Lung (tissue), 11 donors: ENCODE measurements at regions not wholly inside any gene's neighbourhood (a gene's known extent, or its start where the extent isn't known, plus 50 kb on each side); places are given as distances from the start of the nearest gene placed in this dataset.

Experiments
- ATAC-seq: fragments of 200-7000 bp; cut with Tn5 transposase; one replicate; pipeline ENCODE4 v1.9.1; 2020; ENCODE audit warnings: moderate number of reproducible peaks; ENCODE audit not compliant: insufficient read depth, low FRiP score
- DNase-seq, 3 donors: peaks; one replicate each; pipeline ENCODE4 v3.0.0-alpha.2; 2013 to 2017
- H3K27ac ChIP-seq, 2 donors: one replicate each; pipeline ENCODE4 v1.5.1; 2013; ENCODE audit warnings: mild to moderate bottlenecking in 2 of 2, moderate library complexity in 2 of 2, control low read depth in 1 of 2, inconsistent platforms in 1 of 2, low read depth in 1 of 2, low read length in 1 of 2
- H3K27me3 ChIP-seq, 3 donors: one replicate each; pipeline ENCODE4 v1.5.1; 2013; ENCODE audit warnings: low read length in 2 of 3; ENCODE audit not compliant: control insufficient read depth in 3 of 3, insufficient read depth in 3 of 3
- H3K36me3 ChIP-seq, 4 donors: one replicate each; pipeline ENCODE4 v1.5.1; 2013; ENCODE audit warnings: low read length in 4 of 4, mild to moderate bottlenecking in 1 of 4, moderate library complexity in 1 of 4; ENCODE audit not compliant: control insufficient read depth in 4 of 4, insufficient read depth in 4 of 4
- H3K4me1 ChIP-seq, 5 donors: one replicate each; pipeline ENCODE4 v1.5.1; 2013; ENCODE audit warnings: low read length in 5 of 5, mild to moderate bottlenecking in 2 of 5, moderate library complexity in 1 of 5; ENCODE audit not compliant: control insufficient read depth in 5 of 5, insufficient read depth in 5 of 5
- H3K4me3 ChIP-seq: one replicate; pipeline ENCODE4 v1.5.1; 2013; ENCODE audit warnings: mild to moderate bottlenecking, control low read depth, moderate library complexity
- H3K9ac ChIP-seq, 2 donors: one replicate each; pipeline ENCODE4 v1.5.1; 2013; ENCODE audit warnings: low read length in 2 of 2, control low read depth in 1 of 2; ENCODE audit not compliant: insufficient read depth in 1 of 2
- H3K9me3 ChIP-seq, 4 donors: one replicate each; pipeline ENCODE4 v1.5.1; 2013; ENCODE audit warnings: low read length in 3 of 4, mild to moderate bottlenecking in 1 of 4, moderate library complexity in 1 of 4; ENCODE audit not compliant: control insufficient read depth in 4 of 4, insufficient read depth in 3 of 4
- WGBS, 2 donors: extraction: QIAGEN DNeasy Blood & Tissue Kit; methylation state at CpG; one replicate each; pipeline ENCODE4 v1.1.7; 2013; 5-methylcytosine and 5-hydroxymethylcytosine counted together
- TF ChIP-seq, protein P1 (sequence below): IDR thresholded peaks from 2 replicates; pipeline ENCODE4 v1.5.1; 2012; ENCODE audit warnings: mild to moderate bottlenecking; ENCODE audit errors: control extremely low read depth, extremely low read depth
- donor health status: control.
- donor health status: control.
- donor health status: Bipolar disorder and iron deficiency.
- donor health status: healthy.
- donor health status: DM: yes; HTN: yes; CAD: no.

DNA sequence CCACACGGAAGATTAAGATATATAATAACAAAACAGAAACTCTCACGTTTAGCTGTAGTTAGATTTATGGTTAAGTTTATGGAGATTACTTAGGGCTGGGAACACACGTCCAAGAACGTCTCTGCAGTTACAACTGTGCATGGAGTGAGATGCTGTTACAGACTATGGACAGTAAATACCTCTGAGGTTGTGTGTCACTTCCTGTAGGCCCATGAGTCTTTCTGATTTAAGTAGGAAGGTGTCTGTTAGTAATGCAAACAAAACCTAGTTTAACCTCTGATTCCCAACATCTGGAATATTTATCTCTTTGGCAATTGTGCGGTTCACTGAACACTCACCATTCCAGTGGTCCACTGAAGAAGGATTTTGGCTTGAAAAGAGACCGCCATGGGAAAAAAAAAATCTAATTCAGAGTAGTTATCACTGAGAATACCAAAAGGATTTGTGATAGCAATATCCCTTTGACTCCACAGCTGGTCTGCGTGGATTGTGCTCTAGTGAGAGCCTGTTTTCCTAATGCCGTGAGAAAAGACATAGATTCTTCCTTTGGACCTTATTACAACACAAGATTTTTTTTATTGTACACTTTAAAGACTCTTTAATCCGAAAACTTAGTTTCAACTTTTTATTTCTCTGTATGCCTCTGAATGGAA lies 478.2 kb upstream of the CITED2 start:
- WGBS, 2 donors = 81 to 89% methylated on average over 9 of the region's 9 CpGs
- H3K36me3 ChIP-seq = no peaks in the 10 kb centered on the region
- peaks cover 0 to 22% (median 5%) of the 10 kb centered on the region in 5 donors for H3K4me1 ChIP-seq
- DNase-seq = no peak
- H3K27me3 ChIP-seq = no peaks in the 10 kb centered on the region
- TF ChIP-seq, protein P1, sequence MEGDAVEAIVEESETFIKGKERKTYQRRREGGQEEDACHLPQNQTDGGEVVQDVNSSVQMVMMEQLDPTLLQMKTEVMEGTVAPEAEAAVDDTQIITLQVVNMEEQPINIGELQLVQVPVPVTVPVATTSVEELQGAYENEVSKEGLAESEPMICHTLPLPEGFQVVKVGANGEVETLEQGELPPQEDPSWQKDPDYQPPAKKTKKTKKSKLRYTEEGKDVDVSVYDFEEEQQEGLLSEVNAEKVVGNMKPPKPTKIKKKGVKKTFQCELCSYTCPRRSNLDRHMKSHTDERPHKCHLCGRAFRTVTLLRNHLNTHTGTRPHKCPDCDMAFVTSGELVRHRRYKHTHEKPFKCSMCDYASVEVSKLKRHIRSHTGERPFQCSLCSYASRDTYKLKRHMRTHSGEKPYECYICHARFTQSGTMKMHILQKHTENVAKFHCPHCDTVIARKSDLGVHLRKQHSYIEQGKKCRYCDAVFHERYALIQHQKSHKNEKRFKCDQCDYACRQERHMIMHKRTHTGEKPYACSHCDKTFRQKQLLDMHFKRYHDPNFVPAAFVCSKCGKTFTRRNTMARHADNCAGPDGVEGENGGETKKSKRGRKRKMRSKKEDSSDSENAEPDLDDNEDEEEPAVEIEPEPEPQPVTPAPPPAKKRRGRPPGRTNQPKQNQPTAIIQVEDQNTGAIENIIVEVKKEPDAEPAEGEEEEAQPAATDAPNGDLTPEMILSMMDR = no peak
- H3K9ac ChIP-seq = no peak overlapping the region
- H3K27ac ChIP-seq = no peak overlapping the region
- no peak overlapping the region for H3K4me3 ChIP-seq
- ATAC-seq = no peak
- no peaks in the 10 kb centered on the region for H3K9me3 ChIP-seq

DNA sequence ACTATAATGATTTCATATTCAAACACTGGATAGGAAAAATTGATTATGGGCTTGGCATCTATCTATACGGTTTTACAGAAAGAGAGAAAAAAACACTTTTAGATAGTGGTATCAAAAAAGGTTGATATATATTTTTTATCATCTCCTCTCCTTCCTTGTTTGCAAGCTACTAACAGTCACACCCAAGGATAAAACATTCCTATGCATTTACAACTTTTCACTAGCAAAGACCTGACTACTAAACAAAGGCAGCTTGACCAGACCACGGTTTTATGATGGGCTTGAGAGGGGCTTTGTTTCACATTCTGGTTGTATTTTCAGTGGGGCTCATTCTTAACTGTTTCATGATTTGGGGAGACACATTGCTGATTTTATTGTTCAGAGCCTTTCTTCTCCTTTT lies 477.6 kb upstream of the CITED2 start:
- DNase-seq (no peak), ATAC-seq (no peak)
- Histone ChIP-seq H3K27me3 (no peaks in the 10 kb centered on the region), H3K27ac (no peak overlapping the region), H3K9me3 (no peaks in the 10 kb centered on the region), H3K36me3 (no peaks in the 10 kb centered on the region), H3K4me1 (peaks cover 0 to 22% (median 7%) of the 10 kb centered on the region in 5 donors), H3K4me3 (no peak overlapping the region), H3K9ac (no peak overlapping the region)
- TF ChIP-seq, protein P1 = no peak
- WGBS, 2 donors = 86 to 90% methylated on average over 2 of the region's 2 CpGs

DNA sequence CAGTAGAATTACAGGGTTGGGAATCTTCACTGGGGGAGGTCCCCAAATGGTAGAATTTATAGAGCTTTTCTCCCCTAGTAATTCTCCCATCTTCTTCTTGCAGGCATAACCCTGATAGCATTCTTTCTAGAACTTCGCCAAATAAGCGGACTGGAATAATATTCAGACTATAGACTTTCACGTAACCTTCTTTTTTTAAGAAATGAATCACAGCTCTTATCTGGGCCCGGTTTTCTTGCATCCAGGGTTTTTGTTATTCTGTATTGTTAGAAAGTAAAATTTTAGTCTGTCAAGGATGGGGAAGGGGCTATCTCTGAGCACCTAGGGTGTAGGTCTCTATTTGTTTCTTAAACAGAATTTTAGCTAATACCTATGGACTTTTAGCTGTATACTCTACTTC lies 476.8 kb upstream of the CITED2 start:
- H3K27me3 ChIP-seq = no peaks in the 10 kb centered on the region

More for the DNA sequence above, 476.8 kb upstream of the CITED2 start:
- ATAC-seq (no peak), DNase-seq (no peak)
- Histone ChIP-seq H3K36me3 (no peaks in the 10 kb centered on the region), H3K4me1 (peaks cover 0 to 14% (median 7%) of the 10 kb centered on the region in 5 donors), H3K27ac (no peak overlapping the region), H3K9ac (no peak overlapping the region), H3K9me3 (no peaks in the 10 kb centered on the region), H3K4me3 (no peak overlapping the region)
- TF ChIP-seq, protein P1 = no peak
- WGBS, 2 donors = 47 to 74% methylated on average over 4 of the region's 4 CpGs
